GM13976 (cell line): ENCODE measurements at regions not wholly inside any gene's neighbourhood (a gene's known extent, or its start where the extent isn't known, plus 50 kb on each side); places are given as distances from the start of the nearest gene placed in this dataset.

Source experiments
- DNase-seq: peaks from one replicate; pipeline ENCODE4 v3.0.0; 2012; ENCODE audit warnings: low spot score
- CTCF ChIP-seq: IDR thresholded peaks from 2 replicates; pipeline ENCODE4 v1.5.1; 2012; ENCODE audit warnings: borderline replicate concordance, mild to moderate bottlenecking; ENCODE audit not compliant: insufficient read depth; ENCODE audit errors: extremely low read depth, missing control alignments, control extremely low read depth
- in situ Hi-C: fragments of 300-500 bp; cut with MboI; formaldehyde crosslinking; loops from one replicate; pipeline ENCODE4 v1.12.0; 2022; ENCODE audit warnings: low sequenced_read_pairs, mixed read lengths, inconsistent platforms; ENCODE audit not compliant: unreplicated experiment

- in situ Hi-C loops, result no loop called here
- DNase-seq, result no peak
- TF ChIP-seq CTCF, result no peak
Measured at GRCh38 chr3:153066983-153067382, 95.0 kb upstream of the RAP2B start.

- TF ChIP-seq CTCF, result no peak
- DNase-seq, result no peak
- in situ Hi-C loops, result no loop called here
Measured at GRCh38 chr3:153069598-153070510, 92.2 kb upstream of the RAP2B start.

- in situ Hi-C loops, result no loop called here
- DNase-seq, result no peak
Measured at GRCh38 chr3:153070511-153070868, 91.5 kb upstream of the RAP2B start.

GRCh38 chr3:153072382-153072781, 89.6 kb upstream of the RAP2B start:
- no peak for TF ChIP-seq CTCF
- DNase-seq, result no peak
- in situ Hi-C loops, result no loop called here

More at GRCh38 chr3:153070511-153070868, 91.5 kb upstream of the RAP2B start:
- no peak for TF ChIP-seq CTCF

GRCh38 chr3:153072856-153073255, 89.2 kb upstream of the RAP2B start:
- no peak for DNase-seq
- TF ChIP-seq CTCF, result no peak
- in situ Hi-C loops, result no loop called here

GRCh38 chr3:153073636-153074035, 88.4 kb upstream of the RAP2B start:
- no peak for TF ChIP-seq CTCF
- DNase-seq, result no peak

More at GRCh38 chr3:153073636-153074035, 88.4 kb upstream of the RAP2B start:
- in situ Hi-C loops, result no loop called here
